ENCODE measurements at regions not wholly inside any gene's neighbourhood (a gene's known extent, or its start where the extent isn't known, plus 50 kb on each side); places are given as distances from the start of the nearest gene placed in this dataset.

GRCh38 chr1:56424744-56425493, 154.4 kb downstream of the PLPP3 start:
- no peaks in the 10 kb centered on the region for H3K36me3 Mint-ChIP-seq (ENCODE audit: insufficient read depth, unreplicated experiment)
- peak; percentile 97 for DNase-seq (ENCODE audit: unreplicated experiment)
- H3K4me3 Mint-ChIP-seq (ENCODE audit: unreplicated experiment), result no peak overlapping the region
- POLR2A ChIA-PET, result no interaction called here
- intact Hi-C loops (cut with micrococcal nuclease), result no loop called here
- TF ChIP-seq CTCF (IDR thresholded peaks at IDR 0.05; ENCODE audit: unreplicated experiment), result no peak
- H3K27me3 Mint-ChIP-seq (ENCODE audit: insufficient read depth, unreplicated experiment), result no peaks in the 10 kb centered on the region
- no TSS peak for BruUV-seq (replicated peaks)
- H3K27ac Mint-ChIP-seq (ENCODE audit: low read depth, unreplicated experiment), result no peak overlapping the region
- CTCF ChIA-PET, result interaction anchor here (0.6 kb wide), 2 partner anchors 699 to 792 kb away, joined by 3 read pairs; no protein-coding TSS in a partner anchor
- no peaks in the 10 kb centered on the region for H3K9me3 Mint-ChIP-seq (ENCODE audit: unreplicated experiment)
- peaks cover 5% of the 10 kb centered on the region for H3K4me1 Mint-ChIP-seq (ENCODE audit: insufficient read depth, unreplicated experiment)

- no peak overlapping the region for H3K27ac Mint-ChIP-seq (ENCODE audit: low read depth, unreplicated experiment)
- TF ChIP-seq CTCF (IDR thresholded peaks at IDR 0.05; ENCODE audit: unreplicated experiment), result no peak
- intact Hi-C loops (cut with micrococcal nuclease), result no loop called here
- peaks cover 5% of the 10 kb centered on the region for H3K4me1 Mint-ChIP-seq (ENCODE audit: insufficient read depth, unreplicated experiment)
- no peak overlapping the region for H3K4me3 Mint-ChIP-seq (ENCODE audit: unreplicated experiment)
- CTCF ChIA-PET, result interaction anchor here (0.5 to 0.7 kb wide), 2 partner anchors 29 to 158 kb away, joined by 3 to 6 read pairs; no protein-coding TSS in a partner anchor
- DNase-seq (ENCODE audit: unreplicated experiment), result no peak
- no peaks in the 10 kb centered on the region for H3K36me3 Mint-ChIP-seq (ENCODE audit: insufficient read depth, unreplicated experiment)
- H3K27me3 Mint-ChIP-seq (ENCODE audit: insufficient read depth, unreplicated experiment), result no peaks in the 10 kb centered on the region
- POLR2A ChIA-PET, result no interaction called here
- H3K9me3 Mint-ChIP-seq (ENCODE audit: unreplicated experiment), result no peaks in the 10 kb centered on the region
- no TSS peak for BruUV-seq (replicated peaks)
Observed at GRCh38 chr1:56423716-56424115, 155.6 kb downstream of the PLPP3 start.

GRCh38 chr1:56418151-56418631, 161.2 kb downstream of the PLPP3 start:
- H3K4me3 Mint-ChIP-seq (ENCODE audit: unreplicated experiment), result no peak overlapping the region
- BruUV-seq (replicated peaks), result no TSS peak
- no peak for DNase-seq (ENCODE audit: unreplicated experiment)
- no peak overlapping the region for H3K27ac Mint-ChIP-seq (ENCODE audit: low read depth, unreplicated experiment)
- no peaks in the 10 kb centered on the region for H3K9me3 Mint-ChIP-seq (ENCODE audit: unreplicated experiment)
- POLR2A ChIA-PET, result interaction anchor here (0.6 kb wide), 1 partner anchor 656 kb away, joined by 3 read pairs; no protein-coding TSS in a partner anchor
- CTCF ChIA-PET, result interaction anchor here (0.6 kb wide), 1 partner anchor 41 kb away, joined by 3 read pairs; no protein-coding TSS in a partner anchor
- H3K4me1 Mint-ChIP-seq (ENCODE audit: insufficient read depth, unreplicated experiment), result no peaks in the 10 kb centered on the region
- intact Hi-C loops (cut with micrococcal nuclease), result no loop called here
- peaks cover 11% of the 10 kb centered on the region for H3K27me3 Mint-ChIP-seq (ENCODE audit: insufficient read depth, unreplicated experiment)
- H3K36me3 Mint-ChIP-seq (ENCODE audit: insufficient read depth, unreplicated experiment), result no peaks in the 10 kb centered on the region
- TF ChIP-seq CTCF (IDR thresholded peaks at IDR 0.05; ENCODE audit: unreplicated experiment), result no peak

GRCh38 chr1:56417646-56418045, 161.7 kb downstream of the PLPP3 start:
- Mint-ChIP-seq H3K9me3 (ENCODE audit: unreplicated experiment) (no peaks in the 10 kb centered on the region), H3K4me3 (ENCODE audit: unreplicated experiment) (no peak overlapping the region), H3K36me3 (ENCODE audit: insufficient read depth, unreplicated experiment) (no peaks in the 10 kb centered on the region), H3K4me1 (ENCODE audit: insufficient read depth, unreplicated experiment) (no peaks in the 10 kb centered on the region), H3K27ac (ENCODE audit: low read depth, unreplicated experiment) (no peak overlapping the region), H3K27me3 (ENCODE audit: insufficient read depth, unreplicated experiment) (peaks cover 11% of the 10 kb centered on the region)
- intact Hi-C loops (cut with micrococcal nuclease), result no loop called here
- no peak for DNase-seq (ENCODE audit: unreplicated experiment)
- ChIA-PET POLR2A (no interaction called here), CTCF (interaction anchor here (0.6 kb wide), 1 partner anchor 40 kb away, joined by 3 read pairs; no protein-coding TSS in a partner anchor)
- no TSS peak for BruUV-seq (replicated peaks)
- TF ChIP-seq CTCF (IDR thresholded peaks at IDR 0.05; ENCODE audit: unreplicated experiment), result no peak

All from MCF 10A (cell line).